ENCODE measurements at regions not wholly inside any gene's neighbourhood (a gene's known extent, or its start where the extent isn't known, plus 50 kb on each side); places are given as distances from the start of the nearest gene placed in this dataset.

GRCh38 chr5:148898413-148899075, 72.1 kb downstream of the ADRB2 start:
- DNase-seq (no peak), ATAC-seq (ENCODE audit: insufficient read depth, low FRiP score) (no peak)
- Histone ChIP-seq H3K4me3 (no peak overlapping the region), H3K4me1 (ENCODE audit: control insufficient read depth in 5 of 5, insufficient read depth in 5 of 5, low read length in 5 of 5) (peaks cover 0 to 3% (median 0%) of the 10 kb centered on the region in 5 donors), H3K27me3 (ENCODE audit: control insufficient read depth in 3 of 3, insufficient read depth in 3 of 3, low read length in 2 of 3) (peaks cover 0 to 2% (median 0%) of the 10 kb centered on the region in 3 donors), H3K9me3 (ENCODE audit: control insufficient read depth in 4 of 4, insufficient read depth in 3 of 4, low read length in 3 of 4) (no peaks in the 10 kb centered on the region), H3K36me3 (ENCODE audit: control insufficient read depth in 4 of 4, insufficient read depth in 4 of 4, low read length in 4 of 4) (no peaks in the 10 kb centered on the region), H3K27ac (ENCODE audit: low read depth in 1 of 2, low read length in 1 of 2) (no peak overlapping the region), H3K9ac (ENCODE audit: insufficient read depth in 1 of 2, low read length in 2 of 2) (no peak overlapping the region)
- 95 to 99% methylated on average over 2 of the region's 2 CpGs for WGBS, 2 donors
- TF ChIP-seq CTCF (IDR thresholded peaks at IDR 0.05; ENCODE audit: control extremely low read depth, extremely low read depth): no peak

- DNase-seq (no peak), ATAC-seq (ENCODE audit: insufficient read depth, low FRiP score) (no peak)
- Histone ChIP-seq H3K27ac (ENCODE audit: low read depth in 1 of 2, low read length in 1 of 2) (no peak overlapping the region), H3K27me3 (ENCODE audit: control insufficient read depth in 3 of 3, insufficient read depth in 3 of 3, low read length in 2 of 3) (peaks cover 0 to 2% (median 0%) of the 10 kb centered on the region in 3 donors), H3K36me3 (ENCODE audit: control insufficient read depth in 4 of 4, insufficient read depth in 4 of 4, low read length in 4 of 4) (no peaks in the 10 kb centered on the region), H3K4me1 (ENCODE audit: control insufficient read depth in 5 of 5, insufficient read depth in 5 of 5, low read length in 5 of 5) (peaks cover 0 to 3% (median 0%) of the 10 kb centered on the region in 5 donors), H3K4me3 (no peak overlapping the region), H3K9me3 (ENCODE audit: control insufficient read depth in 4 of 4, insufficient read depth in 3 of 4, low read length in 3 of 4) (no peaks in the 10 kb centered on the region), H3K9ac (ENCODE audit: insufficient read depth in 1 of 2, low read length in 2 of 2) (no peak overlapping the region)
- WGBS, 2 donors: 51 to 67% methylated on average over 3 of the region's 3 CpGs
- TF ChIP-seq CTCF (IDR thresholded peaks at IDR 0.05; ENCODE audit: control extremely low read depth, extremely low read depth): no peak
These were observed 73.6 kb downstream of the ADRB2 start for GRCh38 chr5:148899993-148900392.

GRCh38 chr5:148902478-148902877, 76.1 kb downstream of the ADRB2 start:
- no peak overlapping the region for H3K4me3 ChIP-seq
- WGBS, 2 donors: 74 to 88% methylated on average over 2 of the region's 2 CpGs
- TF ChIP-seq CTCF (IDR thresholded peaks at IDR 0.05; ENCODE audit: control extremely low read depth, extremely low read depth): no peak
- H3K27ac ChIP-seq (ENCODE audit: low read depth in 1 of 2, low read length in 1 of 2): no peak overlapping the region
- peaks cover 0 to 3% (median 0%) of the 10 kb centered on the region in 5 donors for H3K4me1 ChIP-seq (ENCODE audit: control insufficient read depth in 5 of 5, insufficient read depth in 5 of 5, low read length in 5 of 5)
- no peaks in the 10 kb centered on the region for H3K9me3 ChIP-seq (ENCODE audit: control insufficient read depth in 4 of 4, insufficient read depth in 3 of 4, low read length in 3 of 4)
- ATAC-seq (ENCODE audit: insufficient read depth, low FRiP score) (no peak), DNase-seq (no peak)
- peaks cover 0 to 2% (median 0%) of the 10 kb centered on the region in 3 donors for H3K27me3 ChIP-seq (ENCODE audit: control insufficient read depth in 3 of 3, insufficient read depth in 3 of 3, low read length in 2 of 3)
- no peak overlapping the region for H3K9ac ChIP-seq (ENCODE audit: insufficient read depth in 1 of 2, low read length in 2 of 2)
- H3K36me3 ChIP-seq (ENCODE audit: control insufficient read depth in 4 of 4, insufficient read depth in 4 of 4, low read length in 4 of 4): no peaks in the 10 kb centered on the region

GRCh38 chr5:148903587-148903986, 77.2 kb downstream of the ADRB2 start:
- no peak overlapping the region for H3K9ac ChIP-seq (ENCODE audit: insufficient read depth in 1 of 2, low read length in 2 of 2)
- 49 to 63% methylated on average over 2 of the region's 2 CpGs for WGBS, 2 donors
- peak overlapping the region in 1 of 2 donors; percentile 40 for H3K27ac ChIP-seq (ENCODE audit: low read depth in 1 of 2, low read length in 1 of 2)
- peaks cover 0 to 2% (median 0%) of the 10 kb centered on the region in 3 donors for H3K27me3 ChIP-seq (ENCODE audit: control insufficient read depth in 3 of 3, insufficient read depth in 3 of 3, low read length in 2 of 3)
- peaks cover 0 to 6% (median 0%) of the 10 kb centered on the region in 5 donors for H3K4me1 ChIP-seq (ENCODE audit: control insufficient read depth in 5 of 5, insufficient read depth in 5 of 5, low read length in 5 of 5)
- DNase-seq: no peak
- no peak for TF ChIP-seq CTCF (IDR thresholded peaks at IDR 0.05; ENCODE audit: control extremely low read depth, extremely low read depth)
- peak; percentile 69 for ATAC-seq (ENCODE audit: insufficient read depth, low FRiP score)
- no peaks in the 10 kb centered on the region for H3K36me3 ChIP-seq (ENCODE audit: control insufficient read depth in 4 of 4, insufficient read depth in 4 of 4, low read length in 4 of 4)
- H3K4me3 ChIP-seq: no peak overlapping the region
- no peaks in the 10 kb centered on the region for H3K9me3 ChIP-seq (ENCODE audit: control insufficient read depth in 4 of 4, insufficient read depth in 3 of 4, low read length in 3 of 4)
